Activated T-cell treated with anti-CD3 and anti-CD28 coated beads, Interleukin-2, amount 50 U/mL, for 72 hours (primary cell): ENCODE measurements at regions not wholly inside any gene's neighbourhood (a gene's known extent, or its start where the extent isn't known, plus 50 kb on each side); places are given as distances from the start of the nearest gene placed in this dataset.
"Not testable (repeated sequence)": the region's sequence is repeated elsewhere in the genome, so short reads cannot be mapped to it uniquely, and the experiment has no call there.

Experiments used
- ATAC-seq, 2 donors: fragments of 150-1000 bp; cut with Tn5 transposase; replicated peaks in 1 of 2; 2 replicates each; pipeline ENCODE4 v1.10.0; 2021; ENCODE audit warnings: moderate library complexity in 2 of 2, mild to moderate bottlenecking in 1 of 2
- DNase-seq, 2 donors: peaks; one replicate each; pipeline ENCODE4 v3.0.0; 2021 to 2022; ENCODE audit warnings: mixed read lengths in 1 of 2
- H3K27ac Mint-ChIP-seq: one replicate; pipeline ENCODE4 v1.8.0; 2022; ENCODE audit warnings: mild to moderate bottlenecking, moderate library complexity, mixed read lengths
- H3K27me3 Mint-ChIP-seq: one replicate; pipeline ENCODE4 v1.8.0; 2022; ENCODE audit warnings: low read depth, mixed read lengths
- H3K36me3 Mint-ChIP-seq, 2 donors: one replicate each; pipeline ENCODE4 v1.8.0; 2022; ENCODE audit warnings: mixed read lengths in 2 of 2, mild to moderate bottlenecking in 1 of 2; ENCODE audit not compliant: insufficient read depth in 2 of 2
- H3K4me1 Mint-ChIP-seq: one replicate; pipeline ENCODE4 v1.8.0; 2022; ENCODE audit warnings: low read depth, mixed read lengths
- H3K4me3 Mint-ChIP-seq, 2 donors: one replicate each; pipeline ENCODE4 v1.8.0; 2022; ENCODE audit warnings: mild to moderate bottlenecking in 2 of 2, mixed read lengths in 2 of 2, moderate library complexity in 2 of 2
- H3K9me3 Mint-ChIP-seq, 2 donors: one replicate each; pipeline ENCODE4 v1.8.0; 2022; ENCODE audit warnings: mixed read lengths in 2 of 2

- Mint-ChIP-seq H3K27ac (no peak overlapping the region), H3K4me1 (no peaks in the 10 kb centered on the region), H3K36me3 (no peaks in the 10 kb centered on the region), H3K27me3 (no peaks in the 10 kb centered on the region), H3K4me3 (no peak overlapping the region), H3K9me3 (peaks cover 0 to 1% of the 10 kb centered on the region in 2 donors)
- no peak for DNase-seq
- ATAC-seq, result no peak
These were observed 921.5 kb downstream of the TTLL7 start for GRCh38 chr1:83077411-83077810.

- no peak for DNase-seq
- no peaks in the 10 kb centered on the region for H3K27me3 Mint-ChIP-seq
- no peak for ATAC-seq
- no peaks in the 10 kb centered on the region for H3K4me1 Mint-ChIP-seq
- H3K36me3 Mint-ChIP-seq, result no peaks in the 10 kb centered on the region
- no peak overlapping the region for H3K27ac Mint-ChIP-seq
- peaks cover 0 to 3% of the 10 kb centered on the region in 2 donors for H3K9me3 Mint-ChIP-seq
- H3K4me3 Mint-ChIP-seq, result no peak overlapping the region
These were observed 923.8 kb downstream of the TTLL7 start for GRCh38 chr1:83075107-83075506.

- peaks cover 0 to 7% of the 10 kb centered on the region in 2 donors for H3K36me3 Mint-ChIP-seq
- H3K4me1 Mint-ChIP-seq, result peaks cover 12% of the 10 kb centered on the region
- ATAC-seq, result no peak
- H3K9me3 Mint-ChIP-seq, result peaks cover 0 to 12% of the 10 kb centered on the region in 2 donors
- H3K4me3 Mint-ChIP-seq, result no peak overlapping the region
- no peak overlapping the region for H3K27ac Mint-ChIP-seq
- H3K27me3 Mint-ChIP-seq, result no peaks in the 10 kb centered on the region
- DNase-seq, result no peak
These were observed 931.0 kb downstream of the TTLL7 start for GRCh38 chr1:83067954-83068353.

- Mint-ChIP-seq H3K4me1 (peaks cover 12% of the 10 kb centered on the region), H3K27me3 (no peaks in the 10 kb centered on the region), H3K27ac (no peak overlapping the region), H3K4me3 (no peak overlapping the region), H3K9me3 (peaks cover 0 to 12% of the 10 kb centered on the region in 2 donors), H3K36me3 (peaks cover 0 to 7% of the 10 kb centered on the region in 2 donors)
- ATAC-seq, result no peak
- no peak for DNase-seq
These were observed 932.8 kb downstream of the TTLL7 start for GRCh38 chr1:83065952-83066727.

- no peaks in the 10 kb centered on the region for H3K27me3 Mint-ChIP-seq
- DNase-seq (no peak), ATAC-seq (no peak)
- H3K4me1 Mint-ChIP-seq, result peaks cover 12% of the 10 kb centered on the region
- H3K27ac Mint-ChIP-seq, result peak overlapping the region; percentile 22
- H3K4me3 Mint-ChIP-seq, result peak overlapping the region in 1 of 2 donors; percentile 47
- H3K9me3 Mint-ChIP-seq, result peaks cover 0 to 10% of the 10 kb centered on the region in 2 donors
- H3K36me3 Mint-ChIP-seq, result peaks cover 0 to 7% of the 10 kb centered on the region in 2 donors
These were observed 934.2 kb downstream of the TTLL7 start for GRCh38 chr1:83064589-83065242.

GRCh38 chr1:83060651-83061390 is 938.1 kb downstream of the TTLL7 start:
- H3K4me3 Mint-ChIP-seq, result no peak overlapping the region
- H3K27ac Mint-ChIP-seq, result no peak overlapping the region
- ATAC-seq, result no peak
- peaks cover 12% of the 10 kb centered on the region for H3K4me1 Mint-ChIP-seq
- no peak for DNase-seq
- no peaks in the 10 kb centered on the region for H3K36me3 Mint-ChIP-seq
- H3K27me3 Mint-ChIP-seq, result no peaks in the 10 kb centered on the region
- no peaks in the 10 kb centered on the region for H3K9me3 Mint-ChIP-seq

GRCh38 chr1:83060221-83060620 is 938.7 kb downstream of the TTLL7 start:
- Mint-ChIP-seq H3K36me3 (no peaks in the 10 kb centered on the region), H3K4me3 (no peak overlapping the region), H3K27ac (no peak overlapping the region), H3K4me1 (peaks cover 12% of the 10 kb centered on the region), H3K9me3 (no peaks in the 10 kb centered on the region), H3K27me3 (no peaks in the 10 kb centered on the region)
- ATAC-seq (no peak), DNase-seq (no peak)

- Mint-ChIP-seq H3K27ac (no peak overlapping the region), H3K4me3 (no peak overlapping the region), H3K27me3 (no peaks in the 10 kb centered on the region), H3K9me3 (no peaks in the 10 kb centered on the region), H3K4me1 (no peaks in the 10 kb centered on the region), H3K36me3 (no peaks in the 10 kb centered on the region)
- no peak for ATAC-seq
- no peak for DNase-seq
These were observed 940.6 kb downstream of the TTLL7 start for GRCh38 chr1:83058327-83058726.

- DNase-seq (no peak), ATAC-seq (no peak)
- no peak overlapping the region for H3K4me3 Mint-ChIP-seq
- H3K4me1 Mint-ChIP-seq, result no peaks in the 10 kb centered on the region
- H3K9me3 Mint-ChIP-seq, result peaks cover 0 to 5% of the 10 kb centered on the region in 2 donors
- peaks cover 0 to 4% of the 10 kb centered on the region in 2 donors for H3K36me3 Mint-ChIP-seq
- no peaks in the 10 kb centered on the region for H3K27me3 Mint-ChIP-seq
- H3K27ac Mint-ChIP-seq, result no peak overlapping the region
These were observed 943.4 kb downstream of the TTLL7 start for GRCh38 chr1:83055391-83056170.

- ATAC-seq (no peak), DNase-seq (no peak)
- H3K36me3 Mint-ChIP-seq, result peaks cover 2 to 9% of the 10 kb centered on the region in 2 donors
- H3K27me3 Mint-ChIP-seq, result no peaks in the 10 kb centered on the region
- no peak overlapping the region for H3K27ac Mint-ChIP-seq
- H3K4me1 Mint-ChIP-seq, result no peaks in the 10 kb centered on the region
- H3K9me3 Mint-ChIP-seq, result peaks cover 5 to 7% of the 10 kb centered on the region in 2 donors
- H3K4me3 Mint-ChIP-seq, result no peak overlapping the region
These were observed 945.5 kb downstream of the TTLL7 start for GRCh38 chr1:83053446-83053845.

GRCh38 chr1:83052865-83053264 is 946.1 kb downstream of the TTLL7 start:
- no peak overlapping the region for H3K4me3 Mint-ChIP-seq
- ATAC-seq (no peak), DNase-seq (no peak)
- no peaks in the 10 kb centered on the region for H3K4me1 Mint-ChIP-seq
- no peaks in the 10 kb centered on the region for H3K27me3 Mint-ChIP-seq
- H3K27ac Mint-ChIP-seq, result no peak overlapping the region
- peaks cover 5 to 7% of the 10 kb centered on the region in 2 donors for H3K9me3 Mint-ChIP-seq
- peaks cover 2 to 9% of the 10 kb centered on the region in 2 donors for H3K36me3 Mint-ChIP-seq

- DNase-seq, H3K4me1 Mint-ChIP-seq, H3K27me3 Mint-ChIP-seq, H3K36me3 Mint-ChIP-seq, H3K9me3 Mint-ChIP-seq, H3K4me3 Mint-ChIP-seq, ATAC-seq, H3K27ac Mint-ChIP-seq: not testable (repeated sequence)
These were observed 947.9 kb downstream of the TTLL7 start for GRCh38 chr1:83051053-83051452.
